ENCODE measurements at regions not wholly inside any gene's neighbourhood (a gene's known extent, or its start where the extent isn't known, plus 50 kb on each side); places are given as distances from the start of the nearest gene placed in this dataset.

DNA sequence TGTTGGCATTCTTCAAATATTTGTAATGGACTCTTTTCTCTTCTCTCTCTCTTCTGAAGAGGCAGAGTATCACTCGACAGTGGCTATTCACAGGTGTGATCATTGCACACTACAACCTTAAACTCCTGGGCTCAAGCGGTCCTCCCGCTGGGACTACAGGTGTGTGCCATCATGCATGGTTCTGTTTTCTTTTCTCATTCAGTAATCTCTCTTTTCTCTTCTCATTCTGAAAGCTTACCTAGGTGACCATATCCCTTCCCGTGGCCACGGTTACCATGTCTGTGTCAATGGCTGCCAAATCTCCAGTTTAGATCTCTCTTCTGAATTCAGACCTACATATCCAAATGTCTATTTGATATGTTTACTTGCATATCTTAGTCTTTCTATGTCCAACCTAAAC is 96.3 kb downstream of the SOX2 start:
- Histone ChIP-seq H3K4me3 (ENCODE audit: low read length) (no peak overlapping the region), H3K27me3 (ENCODE audit: insufficient read depth, low read length) (no peaks in the 10 kb centered on the region)

DNA sequence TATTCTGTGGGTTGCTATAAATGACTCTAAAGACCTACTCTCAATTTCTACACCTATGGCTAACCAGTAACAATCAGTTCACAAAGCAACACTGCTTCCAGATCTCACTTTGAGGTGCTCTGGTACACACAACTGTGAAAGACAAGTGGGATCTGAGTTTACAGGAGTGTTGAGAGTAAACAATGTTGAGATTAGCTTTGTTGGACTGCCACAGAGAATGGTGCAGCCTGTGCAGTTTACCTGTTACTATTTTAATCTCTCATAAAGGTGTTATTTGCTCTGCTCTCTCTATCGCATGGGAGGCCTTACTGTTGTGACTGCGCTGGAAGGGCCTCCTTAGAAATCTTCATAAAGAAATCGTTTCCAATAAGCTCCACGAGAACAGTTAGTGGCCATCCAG is 112.0 kb downstream of the SOX2 start:
- Histone ChIP-seq H3K27me3 (ENCODE audit: insufficient read depth, low read length) (no peaks in the 10 kb centered on the region), H2AFZ (ENCODE audit: low read depth, low read length) (no peak overlapping the region), H3K9me3 (ENCODE audit: low read length) (no peaks in the 10 kb centered on the region), H3K36me3 (ENCODE audit: insufficient read depth, low read length) (no peaks in the 10 kb centered on the region), H3K4me1 (ENCODE audit: insufficient read depth, low read length) (no peaks in the 10 kb centered on the region), H3K4me3 (ENCODE audit: low read length) (no peak overlapping the region)

More for the DNA sequence above, 96.3 kb downstream of the SOX2 start:
- H3K36me3 ChIP-seq (ENCODE audit: insufficient read depth, low read length): no peaks in the 10 kb centered on the region
- H3K4me1 ChIP-seq (ENCODE audit: insufficient read depth, low read length): no peaks in the 10 kb centered on the region
- H2AFZ ChIP-seq (ENCODE audit: low read depth, low read length): no peak overlapping the region
- H3K9me3 ChIP-seq (ENCODE audit: low read length): no peaks in the 10 kb centered on the region

DNA sequence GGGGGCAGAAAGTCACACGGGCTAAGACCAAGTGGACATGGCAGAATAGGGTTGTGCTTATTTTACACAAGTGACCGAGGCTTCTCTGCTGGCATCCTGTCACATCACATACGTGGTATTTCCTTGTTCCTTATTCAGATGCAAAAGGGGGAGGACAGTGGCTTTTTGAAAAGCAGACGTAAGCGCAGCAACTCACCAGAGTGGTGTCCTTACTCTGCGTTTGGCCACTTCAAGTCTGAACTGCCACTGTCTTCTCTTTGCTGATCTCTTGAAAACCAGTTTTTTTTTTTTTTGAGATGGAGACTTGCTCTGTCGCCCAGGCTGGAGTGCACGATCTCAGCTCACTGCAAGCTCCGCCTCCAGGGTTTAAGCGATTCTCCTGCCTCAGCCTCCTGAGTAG is 113.2 kb downstream of the SOX2 start:
- no peaks in the 10 kb centered on the region for H3K4me1 ChIP-seq (ENCODE audit: insufficient read depth, low read length)
- H3K27me3 ChIP-seq (ENCODE audit: insufficient read depth, low read length): no peaks in the 10 kb centered on the region
- no peak overlapping the region for H3K4me3 ChIP-seq (ENCODE audit: low read length)
- H2AFZ ChIP-seq (ENCODE audit: low read depth, low read length): no peak overlapping the region
- no peaks in the 10 kb centered on the region for H3K9me3 ChIP-seq (ENCODE audit: low read length)
- H3K36me3 ChIP-seq (ENCODE audit: insufficient read depth, low read length): no peaks in the 10 kb centered on the region

DNA sequence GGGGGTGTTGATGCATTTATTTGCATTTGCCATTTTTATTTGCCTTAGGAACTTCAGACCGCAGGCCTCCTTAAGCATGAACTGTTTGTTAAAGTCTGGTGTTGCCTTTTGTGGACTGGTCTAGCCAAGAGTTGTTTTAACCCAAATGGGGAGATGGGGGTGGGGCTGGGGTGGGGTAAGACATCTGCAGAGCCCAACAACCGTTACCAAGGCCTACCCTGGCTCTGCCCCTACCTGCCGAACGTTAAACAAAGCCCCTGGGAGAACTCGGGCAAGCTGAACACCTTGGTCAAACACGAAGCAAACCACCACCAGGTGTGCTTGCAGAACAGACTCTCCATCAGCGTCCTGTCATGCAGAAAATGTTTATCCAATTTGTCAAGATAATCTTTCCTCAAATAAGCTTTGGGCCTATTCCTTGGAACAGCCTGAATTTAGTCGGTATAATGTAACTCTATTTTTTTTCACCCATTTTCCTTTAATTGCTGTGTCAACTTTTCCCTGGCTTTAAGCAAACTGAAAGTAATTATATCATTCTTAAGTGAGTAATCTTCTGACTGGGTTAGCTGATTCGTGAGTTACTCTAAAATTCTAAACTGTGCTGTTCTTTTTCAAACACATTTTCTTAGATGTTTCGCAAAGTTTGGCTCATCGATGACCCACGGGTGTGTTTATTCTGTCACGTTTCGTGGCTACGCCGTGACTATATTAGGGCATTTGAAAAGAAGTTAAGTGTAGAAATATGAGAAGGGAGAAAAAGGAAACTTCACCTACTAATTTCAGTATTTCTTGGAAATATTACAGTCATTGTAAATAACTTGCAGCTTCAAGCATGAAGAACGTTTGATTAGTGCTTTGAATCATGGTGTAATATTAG is 127.6 kb downstream of the SOX2 start:
- no peaks in the 10 kb centered on the region for H3K27me3 ChIP-seq (ENCODE audit: insufficient read depth, low read length)
- no peak overlapping the region for H3K4me3 ChIP-seq (ENCODE audit: low read length)
- H3K9me3 ChIP-seq (ENCODE audit: low read length): no peaks in the 10 kb centered on the region
- no peak overlapping the region for H2AFZ ChIP-seq (ENCODE audit: low read depth, low read length)
- H3K4me1 ChIP-seq (ENCODE audit: insufficient read depth, low read length): no peaks in the 10 kb centered on the region
- no peaks in the 10 kb centered on the region for H3K36me3 ChIP-seq (ENCODE audit: insufficient read depth, low read length)

DNA sequence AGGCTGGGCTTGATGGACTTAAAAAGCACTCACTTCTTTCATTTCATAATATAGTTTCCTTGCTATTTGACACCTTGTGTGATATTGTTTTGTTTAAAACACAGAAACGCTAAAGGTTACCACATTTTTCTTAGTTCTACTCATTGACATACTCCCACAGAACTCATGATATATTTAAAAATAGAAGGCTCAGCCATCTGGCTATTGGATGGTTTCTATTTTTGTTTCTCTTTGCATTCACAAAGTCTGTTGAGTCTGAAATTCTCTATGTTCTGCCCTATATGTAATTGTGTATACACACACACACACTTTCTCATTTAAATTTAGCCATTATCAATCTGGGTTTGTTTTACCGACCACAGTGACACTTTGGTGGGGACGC is 128.2 kb downstream of the SOX2 start:
- Histone ChIP-seq H3K9me3 (ENCODE audit: low read length) (no peaks in the 10 kb centered on the region), H3K27me3 (ENCODE audit: insufficient read depth, low read length) (no peaks in the 10 kb centered on the region), H3K4me1 (ENCODE audit: insufficient read depth, low read length) (no peaks in the 10 kb centered on the region), H2AFZ (ENCODE audit: low read depth, low read length) (no peak overlapping the region), H3K4me3 (ENCODE audit: low read length) (no peak overlapping the region), H3K36me3 (ENCODE audit: insufficient read depth, low read length) (no peaks in the 10 kb centered on the region)

DNA sequence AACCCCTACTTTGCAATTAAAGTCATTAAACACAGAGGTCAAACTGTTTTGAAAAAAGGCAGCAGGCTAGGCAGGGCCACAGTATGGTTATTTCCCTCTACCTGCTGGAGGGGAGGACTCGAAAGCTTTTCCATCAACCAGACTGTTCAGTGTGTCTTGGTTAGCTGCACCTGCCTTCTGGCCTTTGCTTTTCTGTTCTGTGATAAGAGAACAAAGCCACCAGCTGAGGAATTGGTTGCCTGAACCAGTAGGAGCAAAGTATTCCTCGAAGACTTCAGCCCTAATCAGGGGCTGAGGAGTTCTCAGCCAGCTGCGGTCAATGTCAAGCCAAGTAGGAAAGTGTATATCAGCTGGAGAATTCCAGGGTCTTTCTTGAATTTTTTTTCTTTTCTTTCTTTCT is 132.5 kb downstream of the SOX2 start:
- Histone ChIP-seq H2AFZ (ENCODE audit: low read depth, low read length) (no peak overlapping the region), H3K4me1 (ENCODE audit: insufficient read depth, low read length) (no peaks in the 10 kb centered on the region), H3K4me3 (ENCODE audit: low read length) (no peak overlapping the region), H3K36me3 (ENCODE audit: insufficient read depth, low read length) (no peaks in the 10 kb centered on the region), H3K27me3 (ENCODE audit: insufficient read depth, low read length) (no peaks in the 10 kb centered on the region), H3K9me3 (ENCODE audit: low read length) (no peaks in the 10 kb centered on the region)

DNA sequence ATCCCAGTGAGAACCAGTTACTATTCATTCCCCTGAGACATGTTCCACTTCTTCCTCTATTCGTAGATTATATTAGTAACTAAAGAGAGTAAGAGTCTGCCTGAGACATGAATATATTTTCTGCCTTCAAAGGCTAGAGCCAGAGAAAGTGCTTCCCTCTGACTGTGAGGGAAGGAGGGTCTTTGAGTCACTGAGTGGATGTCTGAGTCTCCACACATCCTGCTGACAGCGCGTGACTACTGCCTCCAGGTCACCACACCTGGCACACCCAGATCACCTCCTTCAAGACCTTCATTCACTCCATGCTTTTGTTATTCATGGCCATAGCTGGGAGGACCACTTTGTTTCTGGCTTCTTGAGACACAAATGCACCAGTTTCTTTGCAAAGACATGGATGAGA is 135.6 kb downstream of the SOX2 start:
- Histone ChIP-seq H3K36me3 (ENCODE audit: insufficient read depth, low read length) (no peaks in the 10 kb centered on the region), H3K4me3 (ENCODE audit: low read length) (no peak overlapping the region), H2AFZ (ENCODE audit: low read depth, low read length) (no peak overlapping the region), H3K4me1 (ENCODE audit: insufficient read depth, low read length) (no peaks in the 10 kb centered on the region), H3K27me3 (ENCODE audit: insufficient read depth, low read length) (no peaks in the 10 kb centered on the region), H3K9me3 (ENCODE audit: low read length) (no peaks in the 10 kb centered on the region)

DNA sequence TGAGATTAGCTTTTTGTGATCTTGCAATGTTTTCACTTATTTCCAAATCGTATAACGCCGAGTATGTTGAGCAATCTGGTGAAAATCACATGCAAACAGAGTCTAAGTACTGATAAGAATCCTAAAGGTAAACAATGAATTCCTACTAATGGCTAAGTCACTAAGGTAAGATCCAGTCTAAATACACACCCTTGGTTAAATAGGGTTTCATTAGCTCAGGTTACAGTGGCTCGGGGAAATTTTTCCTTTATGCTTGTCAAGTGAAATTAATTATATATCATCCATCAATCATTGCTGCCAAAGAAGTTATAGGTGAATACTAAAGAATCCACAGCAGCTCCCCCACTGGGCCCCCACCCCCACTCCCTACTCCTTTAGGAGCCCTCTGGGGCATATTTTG is 139.3 kb downstream of the SOX2 start:
- Histone ChIP-seq H3K9me3 (ENCODE audit: low read length) (no peaks in the 10 kb centered on the region), H3K27me3 (ENCODE audit: insufficient read depth, low read length) (no peaks in the 10 kb centered on the region), H3K36me3 (ENCODE audit: insufficient read depth, low read length) (no peaks in the 10 kb centered on the region), H2AFZ (ENCODE audit: low read depth, low read length) (no peak overlapping the region), H3K4me1 (ENCODE audit: insufficient read depth, low read length) (no peaks in the 10 kb centered on the region), H3K4me3 (ENCODE audit: low read length) (no peak overlapping the region)

DNA sequence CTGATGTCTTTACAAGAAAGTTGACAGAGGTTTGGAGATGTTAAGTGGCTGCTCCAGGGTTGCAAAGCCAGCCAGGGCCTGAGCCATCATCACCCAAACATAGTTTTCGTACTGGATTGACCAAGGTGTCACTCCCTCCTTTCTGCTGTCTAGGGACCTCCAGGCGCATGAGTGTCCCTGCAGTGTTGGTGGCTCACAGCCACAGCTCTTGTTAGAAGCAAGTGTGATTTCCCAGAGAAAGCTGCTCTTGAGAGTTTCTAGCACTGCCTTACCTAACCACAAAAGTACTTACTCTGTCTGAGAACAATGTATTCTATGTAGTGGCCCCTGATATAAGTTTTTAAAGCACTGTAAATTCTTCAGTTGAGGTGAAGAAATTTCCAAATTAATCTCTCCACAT is 144.1 kb downstream of the SOX2 start:
- Histone ChIP-seq H3K36me3 (ENCODE audit: insufficient read depth, low read length) (no peaks in the 10 kb centered on the region), H2AFZ (ENCODE audit: low read depth, low read length) (no peak overlapping the region), H3K9me3 (ENCODE audit: low read length) (no peaks in the 10 kb centered on the region), H3K4me3 (ENCODE audit: low read length) (no peak overlapping the region), H3K4me1 (ENCODE audit: insufficient read depth, low read length) (peaks cover 2% of the 10 kb centered on the region), H3K27me3 (ENCODE audit: insufficient read depth, low read length) (no peaks in the 10 kb centered on the region)

DNA sequence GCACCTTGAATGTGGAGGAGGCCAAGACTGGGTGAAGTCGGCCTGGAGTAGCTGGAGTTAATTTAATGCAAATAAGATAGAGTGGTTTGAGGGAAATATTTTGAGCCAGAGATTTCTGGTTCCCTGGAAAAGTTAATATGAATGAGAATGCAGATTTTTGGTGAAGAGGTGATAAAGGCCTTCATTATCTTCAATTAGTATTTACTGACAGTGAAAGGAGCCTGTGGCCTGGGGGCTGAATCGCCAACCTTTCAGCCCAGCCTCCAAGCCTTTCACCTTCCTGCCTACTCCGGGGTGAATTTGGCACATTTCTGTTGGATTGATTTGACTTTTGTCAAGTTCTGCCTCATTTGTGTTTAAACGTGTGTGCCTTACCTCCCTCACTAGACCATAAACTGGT is 147.8 kb downstream of the SOX2 start:
- Histone ChIP-seq H3K4me1 (ENCODE audit: insufficient read depth, low read length) (peaks cover 7% of the 10 kb centered on the region), H3K9me3 (ENCODE audit: low read length) (no peaks in the 10 kb centered on the region), H2AFZ (ENCODE audit: low read depth, low read length) (no peak overlapping the region), H3K36me3 (ENCODE audit: insufficient read depth, low read length) (no peaks in the 10 kb centered on the region), H3K27me3 (ENCODE audit: insufficient read depth, low read length) (no peaks in the 10 kb centered on the region), H3K4me3 (ENCODE audit: low read length) (no peak overlapping the region)

DNA sequence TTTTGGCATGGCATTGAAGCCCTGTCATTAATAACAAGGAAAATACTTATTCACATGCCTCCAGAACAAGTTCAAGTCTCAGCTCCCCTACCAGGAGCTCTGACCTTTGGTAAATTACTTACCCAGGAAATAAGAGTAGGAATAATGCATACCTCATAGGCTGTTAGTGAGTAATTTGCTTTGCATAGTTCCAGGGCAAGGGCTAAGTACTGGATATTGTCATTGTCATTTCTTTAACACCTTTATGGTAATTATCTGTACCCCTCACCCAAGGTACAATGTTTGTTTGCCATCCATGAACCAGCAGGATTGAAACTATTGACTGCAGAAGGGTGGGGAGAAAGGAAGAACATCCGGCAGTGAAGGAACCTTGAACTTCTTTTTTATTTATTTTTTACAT is 148.5 kb downstream of the SOX2 start:
- H3K4me1 ChIP-seq (ENCODE audit: insufficient read depth, low read length): peaks cover 7% of the 10 kb centered on the region
- H3K4me3 ChIP-seq (ENCODE audit: low read length): no peak overlapping the region
- H3K36me3 ChIP-seq (ENCODE audit: insufficient read depth, low read length): no peaks in the 10 kb centered on the region
- H3K27me3 ChIP-seq (ENCODE audit: insufficient read depth, low read length): no peaks in the 10 kb centered on the region
- no peaks in the 10 kb centered on the region for H3K9me3 ChIP-seq (ENCODE audit: low read length)
- H2AFZ ChIP-seq (ENCODE audit: low read depth, low read length): no peak overlapping the region

DNA sequence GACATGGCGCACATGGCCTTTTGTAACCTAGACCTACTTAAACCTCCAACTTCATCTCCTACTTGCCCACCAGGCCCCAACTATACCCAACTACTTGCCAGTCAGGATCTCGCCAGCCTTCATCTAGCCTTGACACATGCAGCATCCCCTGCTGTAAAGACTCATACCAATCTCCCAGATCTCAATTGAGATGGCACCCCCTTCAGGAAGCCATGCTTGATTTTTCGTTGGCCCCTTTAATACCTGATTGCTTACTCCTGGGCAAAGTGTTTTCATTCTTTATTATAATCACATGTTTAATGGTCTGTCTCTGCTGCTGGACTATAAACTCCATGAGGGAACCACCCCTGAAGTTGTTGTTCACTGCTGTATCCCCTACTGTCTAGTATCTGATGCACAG is 150.8 kb downstream of the SOX2 start:
- no peaks in the 10 kb centered on the region for H3K9me3 ChIP-seq (ENCODE audit: low read length)
- no peak overlapping the region for H3K4me3 ChIP-seq (ENCODE audit: low read length)
- H2AFZ ChIP-seq (ENCODE audit: low read depth, low read length): no peak overlapping the region
- peaks cover 7% of the 10 kb centered on the region for H3K4me1 ChIP-seq (ENCODE audit: insufficient read depth, low read length)
- no peaks in the 10 kb centered on the region for H3K27me3 ChIP-seq (ENCODE audit: insufficient read depth, low read length)
- no peaks in the 10 kb centered on the region for H3K36me3 ChIP-seq (ENCODE audit: insufficient read depth, low read length)

DNA sequence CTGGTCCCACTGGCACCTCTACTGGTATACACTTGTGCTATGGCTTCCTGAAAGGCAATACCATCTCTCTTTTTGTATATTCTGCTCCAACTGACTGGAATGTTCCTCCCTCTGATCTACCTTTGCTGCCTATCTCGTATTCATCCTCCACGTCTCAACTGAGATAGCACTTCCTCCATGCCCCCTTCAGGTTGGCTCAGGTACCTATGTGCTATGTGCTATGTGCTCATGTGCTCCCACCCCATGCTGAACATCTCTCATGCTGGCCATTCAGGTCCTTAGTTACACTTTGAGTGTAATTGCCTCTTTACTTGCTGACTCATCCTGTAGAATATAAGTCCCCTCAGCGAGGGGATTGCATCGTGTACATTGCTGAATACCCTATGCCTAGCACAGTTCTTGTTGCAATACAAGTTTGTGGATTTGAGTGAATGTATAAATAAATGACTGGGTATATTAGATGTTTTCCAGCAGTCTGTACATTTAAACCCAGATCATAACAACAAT is 156.9 kb downstream of the SOX2 start:
- Histone ChIP-seq H3K36me3 (ENCODE audit: insufficient read depth, low read length) (no peaks in the 10 kb centered on the region), H3K27me3 (ENCODE audit: insufficient read depth, low read length) (no peaks in the 10 kb centered on the region)

DNA sequence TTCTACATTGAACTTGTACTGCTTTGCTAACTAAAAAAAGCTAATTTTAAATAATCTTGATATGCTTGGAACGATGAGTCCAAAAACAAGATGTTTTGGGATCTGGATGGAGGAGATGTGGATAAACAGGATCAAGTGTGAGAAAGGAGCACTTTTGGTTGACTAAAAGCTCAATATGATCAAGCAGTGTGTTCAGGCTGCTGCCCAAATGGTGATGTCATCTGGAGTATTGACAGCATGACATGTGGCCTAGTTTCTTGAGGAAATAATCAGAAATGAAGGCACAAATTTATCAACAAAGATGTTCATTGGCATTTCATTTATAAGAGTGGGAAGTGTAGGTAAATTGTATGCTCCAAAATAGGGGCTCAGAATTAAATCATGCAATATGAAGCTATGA is 161.2 kb downstream of the SOX2 start:
- H3K9me3 ChIP-seq (ENCODE audit: low read length): no peaks in the 10 kb centered on the region
- no peak overlapping the region for H3K4me3 ChIP-seq (ENCODE audit: low read length)
- no peaks in the 10 kb centered on the region for H3K4me1 ChIP-seq (ENCODE audit: insufficient read depth, low read length)
- no peak overlapping the region for H2AFZ ChIP-seq (ENCODE audit: low read depth, low read length)
- no peaks in the 10 kb centered on the region for H3K27me3 ChIP-seq (ENCODE audit: insufficient read depth, low read length)
- H3K36me3 ChIP-seq (ENCODE audit: insufficient read depth, low read length): no peaks in the 10 kb centered on the region

More for the DNA sequence above, 156.9 kb downstream of the SOX2 start:
- Histone ChIP-seq H2AFZ (ENCODE audit: low read depth, low read length) (no peak overlapping the region), H3K4me1 (ENCODE audit: insufficient read depth, low read length) (no peaks in the 10 kb centered on the region), H3K4me3 (ENCODE audit: low read length) (no peak overlapping the region), H3K9me3 (ENCODE audit: low read length) (no peaks in the 10 kb centered on the region)
